Kidney glomerular epithelial cell (primary cell): ENCODE measurements at regions not wholly inside any gene's neighbourhood (a gene's known extent, or its start where the extent isn't known, plus 50 kb on each side); places are given as distances from the start of the nearest gene placed in this dataset.
A peak's percentile ranks its signal among the peaks of the same experiment; 100 is the strongest.
"Not testable (repeated sequence)": the region's sequence is repeated elsewhere in the genome, so short reads cannot be mapped to it uniquely, and the experiment has no call there.

Source experiments
- DNase-seq: peaks from one replicate; lab custom pipeline; 2025; lab: John Stamatoyannopoulos, UW

DNA sequence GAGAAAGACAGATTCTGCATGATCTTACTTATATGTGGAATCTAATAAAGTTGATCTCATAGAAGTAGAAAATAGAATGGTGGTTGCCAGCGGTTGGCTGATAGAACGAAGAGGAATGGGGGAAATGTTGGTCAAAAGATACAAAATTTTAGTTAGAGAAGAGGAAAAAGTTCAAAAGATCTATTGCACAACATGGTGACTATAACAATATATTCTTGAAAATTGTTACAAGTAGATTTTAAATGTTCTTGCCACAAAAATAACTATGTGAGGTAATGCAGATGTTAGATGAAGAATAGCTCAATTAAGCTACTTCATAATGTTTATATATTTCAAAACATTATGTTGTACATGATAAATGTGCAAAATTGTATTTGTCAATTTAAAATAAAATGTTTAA is 112.3 kb upstream of the SMIM30 start:
- DNase-seq = no peak

- DNase-seq = no peak
Measured at GRCh38 chr7:113217314-113217713, 99.0 kb upstream of the SMIM30 start.

- no peak for DNase-seq
Measured at GRCh38 chr7:113216038-113216437, 97.7 kb upstream of the SMIM30 start.

DNA sequence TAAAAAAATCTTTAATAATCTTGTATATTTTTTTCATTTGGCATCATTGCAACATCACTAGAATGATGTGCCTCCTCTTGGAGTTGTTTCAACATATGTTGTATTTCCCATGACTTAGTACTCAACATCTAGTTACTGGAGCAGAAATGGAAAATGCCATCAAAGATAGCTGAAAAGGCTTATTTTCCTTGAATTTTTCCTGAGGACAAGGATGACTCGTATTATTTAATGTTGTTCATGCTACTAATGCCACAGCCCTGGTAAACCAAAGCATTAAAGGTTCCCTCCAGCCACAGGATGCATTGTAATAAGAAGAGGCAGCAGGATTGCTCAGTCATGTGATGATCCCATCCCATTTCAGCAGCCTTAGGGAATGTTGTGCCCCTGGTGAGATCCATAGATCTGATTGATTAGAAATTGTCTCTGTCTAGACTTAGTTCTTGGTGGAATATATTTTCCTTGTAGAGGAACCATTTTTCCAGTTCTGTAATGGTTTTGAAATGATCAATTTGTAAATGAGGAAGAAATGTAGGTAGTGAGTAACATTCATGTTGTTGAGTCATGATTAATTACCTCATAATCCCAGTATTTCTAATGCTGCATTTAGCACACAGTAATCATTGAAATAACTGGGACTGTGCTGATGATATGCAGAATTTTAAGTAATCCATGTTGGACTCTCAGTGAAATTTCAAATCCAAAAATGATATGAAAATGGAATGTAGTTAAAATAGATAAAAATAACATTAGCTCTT is 91.3 kb upstream of the SMIM30 start:
- DNase-seq = no peak

DNA sequence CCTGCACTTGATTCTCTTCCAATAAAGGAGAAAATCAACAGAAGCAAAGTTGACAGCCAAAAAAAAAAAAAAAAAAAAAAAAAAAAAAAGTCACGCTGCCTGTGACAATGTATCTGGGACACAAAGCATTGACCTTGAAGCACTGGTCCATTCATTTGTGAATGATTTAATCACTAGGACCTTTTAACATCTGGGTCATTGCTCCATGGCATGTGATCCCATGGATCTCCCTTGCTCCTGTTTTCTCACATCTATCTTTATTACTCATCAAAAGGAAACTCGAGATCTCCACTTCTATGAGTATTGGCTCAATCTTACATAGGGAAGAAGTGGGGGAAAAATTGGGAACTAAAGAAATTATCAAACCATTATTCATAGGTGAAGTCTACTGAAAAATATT is 89.6 kb upstream of the SMIM30 start:
- no peak for DNase-seq

DNA sequence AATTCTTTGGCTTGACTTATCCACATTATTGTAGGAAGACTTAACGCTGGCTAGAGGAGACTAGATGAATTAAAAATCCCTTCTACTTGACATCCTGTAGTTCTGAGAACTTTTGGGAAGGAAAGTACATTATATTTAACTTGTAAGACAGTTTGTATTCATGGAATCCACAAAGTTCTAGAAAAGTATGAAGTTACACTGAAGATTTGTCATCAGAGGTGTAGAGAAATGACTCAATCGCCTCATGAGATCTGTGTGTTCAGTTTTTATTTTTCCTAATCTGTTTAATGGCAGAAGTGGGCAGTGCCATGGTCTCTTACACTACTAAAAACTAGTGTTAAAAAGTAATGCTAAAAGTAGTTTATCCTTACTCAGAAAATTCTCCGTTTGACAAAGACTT is 89.1 kb upstream of the SMIM30 start:
- no peak for DNase-seq

- no peak for DNase-seq
Measured at GRCh38 chr7:113204415-113204814, 86.1 kb upstream of the SMIM30 start.

- no peak for DNase-seq
Measured at GRCh38 chr7:113202284-113202683, 83.9 kb upstream of the SMIM30 start.

DNA sequence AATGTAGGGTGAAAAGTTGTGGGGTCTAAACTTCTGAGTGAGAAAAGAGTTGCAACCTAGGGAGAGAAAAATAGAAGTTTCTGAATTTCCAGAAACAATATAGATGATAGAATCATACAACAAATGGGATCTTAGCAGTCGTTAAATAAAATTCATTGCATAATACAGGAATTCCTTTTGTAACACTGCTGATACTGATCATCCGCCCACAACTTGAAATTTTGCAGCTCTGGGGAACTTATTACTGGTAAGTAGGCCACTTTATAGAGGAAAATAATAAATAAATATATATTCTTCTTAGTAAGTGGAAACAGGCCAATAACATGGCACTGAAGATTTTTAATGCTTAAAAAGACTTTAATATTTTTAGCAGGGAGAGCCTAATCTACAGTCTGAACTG is 81.9 kb upstream of the SMIM30 start:
- DNase-seq = no peak

DNA sequence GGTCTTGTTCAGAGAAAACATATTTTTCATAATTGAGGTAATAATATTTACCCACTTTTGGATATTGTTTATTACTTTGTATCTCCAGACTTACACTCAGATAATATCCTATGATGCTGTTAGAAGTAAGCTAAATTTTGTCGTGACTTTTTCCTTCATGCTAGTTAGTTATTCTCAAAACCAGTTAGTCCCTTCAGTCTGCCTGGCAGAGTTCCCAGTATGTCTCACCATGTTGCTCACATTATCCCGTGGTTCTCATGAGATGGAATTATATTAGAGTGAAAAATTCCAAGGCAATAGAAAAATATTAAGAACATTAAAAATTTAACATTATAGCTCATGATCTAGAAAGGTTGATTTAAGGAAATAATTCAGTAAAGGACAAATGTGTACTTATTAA is 81.5 kb upstream of the SMIM30 start:
- peak; percentile 29 for DNase-seq

GRCh38 chr7:113199136-113199535 is 80.8 kb upstream of the SMIM30 start:
- no peak for DNase-seq

DNA sequence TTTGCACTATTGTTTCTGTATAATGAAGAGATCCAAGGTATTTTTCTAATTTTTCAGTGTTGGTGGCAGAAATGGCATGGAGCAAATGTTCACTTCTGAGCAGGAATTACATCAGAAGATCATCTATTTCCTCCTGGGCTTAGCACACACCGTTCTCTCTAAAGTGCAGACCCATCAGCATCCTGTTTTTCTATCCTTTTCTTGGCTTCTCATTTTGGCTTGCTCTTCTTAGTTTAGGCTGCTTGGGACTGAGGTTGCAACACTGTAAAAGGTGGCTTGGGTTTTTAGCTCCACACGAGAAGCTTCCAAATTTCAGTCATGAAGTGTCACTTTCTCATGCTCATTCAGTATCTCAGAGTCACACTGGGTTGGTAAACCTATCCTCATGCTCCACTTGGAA is 79.9 kb upstream of the SMIM30 start:
- no peak for DNase-seq

GRCh38 chr7:113197274-113197673 is 78.9 kb upstream of the SMIM30 start:
- peak; percentile 38 for DNase-seq

DNA sequence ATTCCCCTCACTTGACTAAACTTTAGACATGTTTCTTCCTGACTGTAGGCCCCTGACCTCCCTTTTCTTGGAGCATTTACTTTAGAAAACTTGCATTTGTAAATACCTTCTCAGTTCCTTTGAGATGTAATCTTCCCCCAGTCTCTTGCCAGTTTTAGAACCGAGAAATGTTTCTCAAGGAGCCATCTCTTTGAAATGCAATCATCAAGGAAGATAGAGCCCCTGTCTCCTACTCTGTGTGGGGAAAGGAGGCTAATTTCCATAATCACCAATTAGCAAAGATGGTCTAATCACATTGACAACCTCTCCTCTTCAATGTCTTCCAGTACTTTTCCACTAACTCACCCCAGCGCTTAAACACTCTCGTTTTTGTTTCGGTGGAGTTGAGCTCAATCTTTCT is 70.0 kb upstream of the SMIM30 start:
- no peak for DNase-seq

- no peak for DNase-seq
Measured at GRCh38 chr7:113179313-113179712, 61.0 kb upstream of the SMIM30 start.

GRCh38 chr7:113176836-113177235 is 58.5 kb upstream of the SMIM30 start:
- no peak for DNase-seq

DNA sequence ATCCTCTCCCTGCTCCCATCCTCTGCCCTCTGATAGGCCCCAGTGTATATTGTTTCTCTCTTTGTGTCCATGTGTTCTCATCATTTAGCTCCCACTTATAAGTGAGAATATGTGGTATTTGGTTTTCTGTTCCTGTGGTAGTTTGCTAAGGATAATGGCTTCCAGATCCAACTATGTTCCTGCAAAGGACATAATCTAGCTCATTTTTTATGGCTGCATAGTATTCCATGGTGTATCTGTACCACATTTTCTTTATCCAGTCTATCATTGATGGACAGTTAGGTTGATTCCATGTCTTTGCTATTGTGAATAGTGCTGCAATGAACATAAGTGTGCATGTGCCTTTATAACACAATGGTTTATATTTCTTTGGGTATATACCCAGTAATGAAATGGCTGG is 57.8 kb upstream of the SMIM30 start:
- DNase-seq = not testable (repeated sequence)

DNA sequence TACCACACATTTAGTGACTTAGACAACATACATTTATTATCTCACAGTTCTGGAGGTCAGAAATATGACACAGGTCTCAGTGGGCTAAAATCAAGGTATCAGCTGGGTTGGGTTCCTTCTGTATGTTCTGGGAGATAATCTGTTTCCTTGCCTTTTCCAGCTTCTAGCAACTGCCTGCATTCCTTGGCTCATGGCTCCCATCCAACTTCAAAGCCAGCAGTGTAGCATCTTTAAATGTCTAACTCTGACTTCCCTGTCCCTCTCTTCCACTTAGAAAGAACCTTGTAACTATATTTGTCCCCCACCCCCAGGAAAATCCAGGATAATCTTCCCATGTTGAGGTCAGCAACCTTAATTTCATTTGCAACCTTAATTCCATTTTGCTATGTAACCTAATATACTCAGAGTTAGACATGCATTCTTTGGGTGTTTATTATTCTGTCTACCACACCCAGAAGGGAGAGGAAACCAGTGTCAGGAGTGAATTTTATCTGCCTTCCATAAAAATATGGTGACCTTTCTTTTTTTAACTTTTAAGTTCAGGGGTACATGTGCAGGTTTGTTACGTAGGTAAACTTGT is 57.3 kb upstream of the SMIM30 start:
- DNase-seq = no peak

- no peak for DNase-seq
Measured at GRCh38 chr7:113172726-113173125, 54.4 kb upstream of the SMIM30 start.

- no peak for DNase-seq
Measured at GRCh38 chr7:113170591-113170990, 52.2 kb upstream of the SMIM30 start.
